Vagina (tissue), 2 donors: ENCODE measurements at regions not wholly inside any gene's neighbourhood (a gene's known extent, or its start where the extent isn't known, plus 50 kb on each side); places are given as distances from the start of the nearest gene placed in this dataset.

Source experiments
- DNase-seq, 2 donors: peaks; one replicate each; pipeline ENCODE4 v3.0.0-alpha.2; 2017; ENCODE audit errors: extremely low spot score in 2 of 2
- H3K27ac ChIP-seq: fragments of 200-600 bp; sonication (generic); one replicate; pipeline ENCODE4 v1.5.1; 2019
- H3K27me3 ChIP-seq: fragments of 200-600 bp; sonication (generic); one replicate; pipeline ENCODE4 v1.5.1; 2019
- H3K36me3 ChIP-seq, 2 donors: fragments of 200-600 bp; sonication (generic); one replicate each; pipeline ENCODE4 v1.5.1; 2017 to 2019
- H3K4me1 ChIP-seq: fragments of 200-600 bp; sonication (generic); one replicate; pipeline ENCODE4 v1.5.1; 2019
- H3K4me3 ChIP-seq, 2 donors: fragments of 200-600 bp; sonication (generic); 1 replicate in 1 of 2; 2 replicates in 1 of 2; pipeline ENCODE4 v1.5.1; 2016 to 2019
- H3K9me3 ChIP-seq: fragments of 200-600 bp; sonication (generic); one replicate; pipeline ENCODE4 v1.5.1; 2019
- CTCF ChIP-seq, 3 experiments: fragments of 450-650 bp in 2 of 3; fragments of 200-600 bp in 1 of 3; sonication (generic) in 1 of 3; IDR thresholded peaks; one replicate each; pipeline ENCODE4 v1.5.1; 2017 to 2019; ENCODE audit warnings: antibody characterized with exemption in 3 of 3, mild to moderate bottlenecking in 2 of 3, moderate library complexity in 2 of 3
- POLR2A ChIP-seq, 2 donors: fragments of 450-650 bp; IDR thresholded peaks; one replicate each; pipeline ENCODE4 v1.6.1; 2017; ENCODE audit warnings: antibody characterized with exemption in 2 of 2, mild to moderate bottlenecking in 2 of 2, moderate library complexity in 2 of 2
- POLR2AphosphoS5 ChIP-seq, 2 donors: sonication (generic); formaldehyde crosslinking; IDR thresholded peaks; one replicate each; pipeline ENCODE4 v1.9.0; 2017; ENCODE audit warnings: antibody characterized with exemption in 2 of 2, mild to moderate bottlenecking in 2 of 2, low read depth in 1 of 2; ENCODE audit not compliant: insufficient read depth in 1 of 2
- intact Hi-C: fragments of 100-400 bp; cut with DNase I; formaldehyde crosslinking; loops from one replicate; pipeline ENCODE4 v1.15.1; 2023

DNA sequence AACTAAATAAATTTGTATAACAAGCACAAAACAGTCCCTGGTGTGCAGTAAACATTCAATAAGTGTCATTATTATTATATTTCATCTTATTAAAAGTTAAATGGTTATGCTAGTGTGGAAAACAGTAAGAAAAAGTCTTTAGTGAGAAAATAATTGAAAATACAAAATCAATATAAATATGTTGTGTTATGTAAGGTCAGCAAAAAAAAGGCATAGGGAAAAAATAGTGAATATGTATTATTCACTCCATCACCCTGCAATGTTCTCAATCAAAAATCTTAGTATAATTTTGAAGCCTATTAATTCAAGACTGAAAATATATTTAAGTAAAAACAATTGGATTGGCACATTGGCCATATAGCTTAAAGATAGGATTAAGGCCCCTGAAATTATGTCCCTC is 63.3 kb upstream of the KCNMB2 start:
- H3K9me3 ChIP-seq: no peaks in the 10 kb centered on the region
- intact Hi-C loops: no loop called here
- TF ChIP-seq CTCF (IDR thresholded peaks at IDR 0.05): no peak
- TF ChIP-seq POLR2A (IDR thresholded peaks at IDR 0.05): no peak
- TF ChIP-seq POLR2AphosphoS5 (IDR thresholded peaks at IDR 0.05; ENCODE audit: insufficient read depth in 1 of 2, low read depth in 1 of 2): no peak

DNA sequence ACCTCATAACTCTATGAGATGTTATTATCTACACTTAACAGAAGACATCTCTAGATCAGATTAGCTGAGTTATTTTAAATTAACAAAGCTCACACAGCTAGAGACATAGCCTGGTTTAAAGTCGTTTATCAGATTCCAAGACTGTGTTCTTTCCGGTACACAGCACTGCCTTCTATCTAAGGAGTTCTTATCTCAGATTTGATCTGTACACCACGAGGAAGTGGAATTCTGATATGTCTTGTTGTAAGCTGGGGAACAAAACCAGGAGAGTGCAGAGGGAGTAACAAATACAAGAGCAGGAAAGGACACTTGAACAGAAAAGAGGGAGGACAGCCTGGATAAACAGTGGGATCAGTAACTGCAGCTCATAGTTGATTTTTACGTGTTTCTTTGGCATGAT is 61.7 kb upstream of the KCNMB2 start:
- Histone ChIP-seq H3K4me3 (no peak overlapping the region), H3K4me1 (no peaks in the 10 kb centered on the region), H3K27ac (no peak overlapping the region), H3K9me3 (no peaks in the 10 kb centered on the region), H3K36me3 (no peaks in the 10 kb centered on the region), H3K27me3 (no peaks in the 10 kb centered on the region)
- DNase-seq: no peak
- TF ChIP-seq CTCF (IDR thresholded peaks at IDR 0.05): no peak
- TF ChIP-seq POLR2A (IDR thresholded peaks at IDR 0.05): no peak
- TF ChIP-seq POLR2AphosphoS5 (IDR thresholded peaks at IDR 0.05; ENCODE audit: insufficient read depth in 1 of 2, low read depth in 1 of 2): no peak
- intact Hi-C loops: no loop called here

More for the DNA sequence above, 63.3 kb upstream of the KCNMB2 start:
- no peak overlapping the region for H3K4me3 ChIP-seq
- no peaks in the 10 kb centered on the region for H3K4me1 ChIP-seq
- no peaks in the 10 kb centered on the region for H3K27me3 ChIP-seq
- H3K27ac ChIP-seq: no peak overlapping the region
- no peak for DNase-seq
- no peaks in the 10 kb centered on the region for H3K36me3 ChIP-seq

GRCh38 chr3:178475062-178475461 is 61.2 kb upstream of the KCNMB2 start:
- H3K27me3 ChIP-seq: no peaks in the 10 kb centered on the region
- H3K9me3 ChIP-seq: no peaks in the 10 kb centered on the region
- no peaks in the 10 kb centered on the region for H3K36me3 ChIP-seq
- no peak for DNase-seq
- intact Hi-C loops: no loop called here
- H3K4me1 ChIP-seq: no peaks in the 10 kb centered on the region
- TF ChIP-seq POLR2AphosphoS5 (IDR thresholded peaks at IDR 0.05; ENCODE audit: insufficient read depth in 1 of 2, low read depth in 1 of 2): no peak
- no peak for TF ChIP-seq CTCF (IDR thresholded peaks at IDR 0.05)
- no peak for TF ChIP-seq POLR2A (IDR thresholded peaks at IDR 0.05)
- no peak overlapping the region for H3K27ac ChIP-seq
- no peak overlapping the region for H3K4me3 ChIP-seq

- DNase-seq: no peak
- no peak overlapping the region for H3K27ac ChIP-seq
- H3K9me3 ChIP-seq: no peaks in the 10 kb centered on the region
- H3K4me1 ChIP-seq: no peaks in the 10 kb centered on the region
- intact Hi-C loops: no loop called here
- H3K27me3 ChIP-seq: no peaks in the 10 kb centered on the region
- TF ChIP-seq CTCF (IDR thresholded peaks at IDR 0.05) (no peak), POLR2AphosphoS5 (IDR thresholded peaks at IDR 0.05; ENCODE audit: insufficient read depth in 1 of 2, low read depth in 1 of 2) (no peak), POLR2A (IDR thresholded peaks at IDR 0.05) (no peak)
- no peak overlapping the region for H3K4me3 ChIP-seq
- no peaks in the 10 kb centered on the region for H3K36me3 ChIP-seq
Measured at GRCh38 chr3:178476886-178477285, 59.4 kb upstream of the KCNMB2 start.

DNA sequence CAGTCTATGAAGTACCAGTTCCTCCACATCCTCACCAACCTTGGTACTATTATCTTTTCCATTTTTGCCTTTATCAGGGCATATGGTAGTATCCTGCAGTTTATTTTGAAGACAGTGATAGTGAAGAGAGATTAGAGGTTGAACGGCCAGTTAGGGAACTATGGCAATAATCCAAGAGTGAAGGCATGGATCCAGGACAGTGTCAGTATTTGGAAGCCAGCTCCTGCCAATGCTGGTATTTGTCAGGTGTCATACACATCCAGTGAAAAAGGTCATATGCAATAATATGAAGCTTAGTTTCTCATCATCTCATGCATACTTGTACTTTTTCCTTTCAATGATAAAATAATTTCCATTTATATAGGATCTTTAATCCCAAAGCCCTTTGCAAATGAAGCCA is 56.8 kb upstream of the KCNMB2 start:
- no peaks in the 10 kb centered on the region for H3K27me3 ChIP-seq
- TF ChIP-seq POLR2AphosphoS5 (IDR thresholded peaks at IDR 0.05; ENCODE audit: insufficient read depth in 1 of 2, low read depth in 1 of 2) (no peak), POLR2A (IDR thresholded peaks at IDR 0.05) (no peak)
- intact Hi-C loops: no loop called here

GRCh38 chr3:178479860-178480259 is 56.4 kb upstream of the KCNMB2 start:
- Histone ChIP-seq H3K9me3 (no peaks in the 10 kb centered on the region), H3K27me3 (no peaks in the 10 kb centered on the region), H3K4me1 (no peaks in the 10 kb centered on the region), H3K36me3 (no peaks in the 10 kb centered on the region), H3K4me3 (no peak overlapping the region), H3K27ac (no peak overlapping the region)
- TF ChIP-seq CTCF (IDR thresholded peaks at IDR 0.05): no peak
- no peak for TF ChIP-seq POLR2AphosphoS5 (IDR thresholded peaks at IDR 0.05; ENCODE audit: insufficient read depth in 1 of 2, low read depth in 1 of 2)
- TF ChIP-seq POLR2A (IDR thresholded peaks at IDR 0.05): no peak
- no peak for DNase-seq
- intact Hi-C loops: no loop called here

More for the DNA sequence above, 56.8 kb upstream of the KCNMB2 start:
- Histone ChIP-seq H3K4me3 (no peak overlapping the region), H3K27ac (no peak overlapping the region), H3K4me1 (no peaks in the 10 kb centered on the region), H3K9me3 (no peaks in the 10 kb centered on the region), H3K36me3 (no peaks in the 10 kb centered on the region)
- DNase-seq: no peak
